ENCODE measurements at regions not wholly inside any gene's neighbourhood (a gene's known extent, or its start where the extent isn't known, plus 50 kb on each side); places are given as distances from the start of the nearest gene placed in this dataset.
"Not testable (repeated sequence)": the region's sequence is repeated elsewhere in the genome, so short reads cannot be mapped to it uniquely, and the experiment has no call there.

DNA sequence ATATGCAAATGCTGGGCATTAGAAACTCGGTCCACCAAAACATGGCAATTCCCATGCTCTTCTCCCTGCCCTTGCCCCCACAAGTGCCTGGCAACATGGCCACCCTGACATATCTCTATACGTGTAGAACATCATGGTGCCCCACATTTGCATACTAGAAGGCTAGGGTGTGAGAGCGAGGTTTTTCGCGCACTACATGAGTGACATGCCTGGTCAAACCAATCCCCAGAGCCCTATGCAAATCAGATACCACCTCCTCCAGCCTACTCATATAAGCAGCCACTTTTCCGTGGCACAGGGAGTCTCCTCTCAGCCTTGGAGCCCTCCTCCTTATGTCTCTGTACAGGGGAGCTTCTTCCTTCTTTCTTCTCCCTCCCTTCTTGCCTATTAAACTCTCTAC lies 296.1 kb upstream of the GULP1 start:
- in situ Hi-C loops (cut with HindIII; ENCODE audit: low pct_unique_long_range_greater_than_20kb, low sequenced_read_pairs): no loop called here
- DNase-seq (ENCODE audit: low read depth): no peak

GRCh38 chr2:187996630-187997029 lies 295.0 kb upstream of the GULP1 start:
- in situ Hi-C loops (cut with HindIII; ENCODE audit: low pct_unique_long_range_greater_than_20kb, low sequenced_read_pairs): no loop called here
- no peak for DNase-seq (ENCODE audit: low read depth)

GRCh38 chr2:188000189-188000588 lies 291.5 kb upstream of the GULP1 start:
- in situ Hi-C loops (cut with HindIII; ENCODE audit: low pct_unique_long_range_greater_than_20kb, low sequenced_read_pairs): no loop called here
- DNase-seq (ENCODE audit: low read depth): no peak

DNA sequence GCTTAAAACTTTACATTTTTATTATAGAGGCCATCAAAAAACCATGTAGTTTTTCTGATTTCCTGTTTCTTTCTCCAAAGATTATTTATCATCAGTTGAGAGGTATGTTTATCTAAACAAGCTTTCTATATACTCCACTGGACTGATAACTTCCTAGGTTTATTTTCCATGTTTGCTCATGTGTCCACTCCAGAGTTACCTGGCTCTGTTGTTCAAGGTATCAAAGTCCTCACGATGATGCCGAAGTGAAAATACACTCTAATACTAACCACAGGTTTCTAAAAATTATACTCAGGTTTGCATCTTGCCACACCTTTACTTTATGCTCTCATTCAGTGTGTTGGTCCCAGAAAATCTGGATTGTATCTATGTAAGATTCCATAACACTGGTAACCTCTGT lies 287.9 kb upstream of the GULP1 start:
- in situ Hi-C loops (cut with HindIII; ENCODE audit: low pct_unique_long_range_greater_than_20kb, low sequenced_read_pairs): no loop called here
- no peak for DNase-seq (ENCODE audit: low read depth)

DNA sequence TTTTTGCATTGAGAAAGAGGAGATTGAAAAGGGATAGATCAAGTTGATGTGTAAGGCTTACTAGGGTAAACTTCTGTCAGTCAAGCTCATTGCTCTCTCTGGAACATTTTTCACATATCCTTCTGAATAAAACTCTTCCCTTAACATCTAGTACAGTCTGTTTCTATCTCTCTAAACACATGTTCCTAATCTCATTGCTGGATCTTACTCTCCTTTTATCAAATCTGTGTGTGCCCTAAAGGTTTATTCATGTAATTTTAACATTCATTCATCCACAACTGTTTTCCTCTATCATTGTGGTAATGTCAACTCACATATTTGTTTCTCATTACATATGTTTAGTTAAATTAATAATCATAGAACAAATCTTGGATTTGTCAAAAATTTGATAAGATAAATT lies 277.9 kb upstream of the GULP1 start:
- in situ Hi-C loops (cut with HindIII; ENCODE audit: low pct_unique_long_range_greater_than_20kb, low sequenced_read_pairs): no loop called here
- DNase-seq (ENCODE audit: low read depth): no peak

- DNase-seq (ENCODE audit: low read depth): no peak
- in situ Hi-C loops (cut with HindIII; ENCODE audit: low pct_unique_long_range_greater_than_20kb, low sequenced_read_pairs): no loop called here
Measured at GRCh38 chr2:188016917-188017316, 274.8 kb upstream of the GULP1 start.

- no peak for DNase-seq (ENCODE audit: low read depth)
- in situ Hi-C loops (cut with HindIII; ENCODE audit: low pct_unique_long_range_greater_than_20kb, low sequenced_read_pairs): no loop called here
Measured at GRCh38 chr2:188022389-188022788, 269.3 kb upstream of the GULP1 start.

DNA sequence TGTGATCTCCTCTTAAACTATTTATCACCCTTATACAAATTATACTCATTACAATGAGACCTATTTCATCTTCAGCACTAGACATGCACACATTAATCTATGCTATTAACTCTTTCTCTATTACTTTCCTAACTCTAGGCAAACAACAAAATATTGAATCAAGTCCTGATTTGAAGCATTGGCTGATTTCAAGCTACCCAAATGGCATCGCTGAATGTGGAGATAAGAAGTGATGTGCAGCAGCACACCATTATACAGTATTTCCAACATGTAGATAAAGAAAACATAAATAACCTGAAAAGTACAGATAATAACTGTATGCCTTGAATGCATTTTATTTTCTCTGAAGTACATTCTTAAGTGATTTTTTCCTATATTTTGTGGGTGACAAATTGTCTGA lies 268.6 kb upstream of the GULP1 start:
- DNase-seq (ENCODE audit: low read depth): no peak
- in situ Hi-C loops (cut with HindIII; ENCODE audit: low pct_unique_long_range_greater_than_20kb, low sequenced_read_pairs): no loop called here

- no peak for DNase-seq (ENCODE audit: low read depth)
- in situ Hi-C loops (cut with HindIII; ENCODE audit: low pct_unique_long_range_greater_than_20kb, low sequenced_read_pairs): no loop called here
Measured at GRCh38 chr2:188024811-188025210, 266.9 kb upstream of the GULP1 start.

DNA sequence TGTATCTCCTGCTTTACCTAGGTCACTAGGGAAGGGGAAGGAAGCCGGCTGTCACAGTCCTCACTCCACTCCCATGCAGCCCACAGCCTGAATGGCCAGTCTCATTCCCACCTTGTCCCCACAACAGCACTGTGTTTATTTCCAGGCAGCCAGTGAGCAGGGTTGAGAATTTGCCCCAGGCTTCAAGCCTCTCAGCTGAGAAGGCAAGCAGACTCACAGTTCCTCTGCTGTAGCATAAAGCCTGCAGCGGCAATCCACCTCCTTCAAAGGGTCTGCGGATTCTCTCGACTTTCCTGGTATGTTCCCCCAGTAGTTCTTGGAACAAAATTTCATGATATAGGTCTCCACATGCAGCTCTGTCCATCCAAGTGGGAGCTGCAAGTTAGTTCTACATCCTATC lies 262.9 kb upstream of the GULP1 start:
- no peak for DNase-seq (ENCODE audit: low read depth)
- in situ Hi-C loops (cut with HindIII; ENCODE audit: low pct_unique_long_range_greater_than_20kb, low sequenced_read_pairs): no loop called here

DNA sequence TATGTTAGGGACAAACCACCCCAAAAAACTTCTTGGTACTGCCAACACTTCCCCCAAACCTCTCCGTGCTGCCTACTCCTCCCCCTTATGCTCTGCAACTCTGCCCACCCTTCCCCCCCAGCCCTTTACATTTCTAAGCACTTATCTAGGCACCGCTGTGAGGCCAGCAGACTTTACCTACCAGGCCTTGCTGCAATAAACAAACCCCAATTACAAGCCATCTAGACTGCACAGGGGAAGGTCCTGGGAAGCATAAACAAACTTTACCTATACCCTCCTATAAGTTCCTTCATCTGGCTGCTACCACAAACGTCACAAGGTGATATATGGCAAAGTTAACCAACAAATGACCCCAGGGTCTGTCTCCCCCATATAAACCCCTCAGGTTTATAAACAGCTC lies 259.4 kb upstream of the GULP1 start:
- DNase-seq (ENCODE audit: low read depth): no peak
- in situ Hi-C loops (cut with HindIII; ENCODE audit: low pct_unique_long_range_greater_than_20kb, low sequenced_read_pairs): no loop called here

GRCh38 chr2:188032786-188033185 lies 258.9 kb upstream of the GULP1 start:
- in situ Hi-C loops (cut with HindIII; ENCODE audit: low pct_unique_long_range_greater_than_20kb, low sequenced_read_pairs): no loop called here
- no peak for DNase-seq (ENCODE audit: low read depth)

DNA sequence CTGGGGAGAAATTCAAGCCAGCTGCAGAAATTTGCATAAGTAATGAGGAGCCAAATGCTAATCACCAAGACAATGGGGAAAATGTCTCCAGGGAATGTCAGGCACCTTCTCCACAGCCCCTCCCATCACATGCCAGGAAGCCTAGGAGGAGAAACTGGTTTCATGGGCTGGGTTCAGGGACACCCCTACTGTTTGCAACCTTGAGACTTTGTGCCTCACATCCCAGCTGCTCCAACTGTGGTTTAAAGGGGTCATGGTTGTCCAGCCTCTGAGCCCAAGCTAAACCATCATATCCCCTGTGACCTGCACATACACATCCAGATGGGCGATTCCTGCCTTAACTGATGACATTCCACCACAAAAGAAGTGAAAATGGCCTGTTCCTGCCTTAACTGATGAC lies 258.4 kb upstream of the GULP1 start:
- DNase-seq (ENCODE audit: low read depth); in situ Hi-C loops (cut with HindIII; ENCODE audit: low pct_unique_long_range_greater_than_20kb, low sequenced_read_pairs): not testable (repeated sequence)

DNA sequence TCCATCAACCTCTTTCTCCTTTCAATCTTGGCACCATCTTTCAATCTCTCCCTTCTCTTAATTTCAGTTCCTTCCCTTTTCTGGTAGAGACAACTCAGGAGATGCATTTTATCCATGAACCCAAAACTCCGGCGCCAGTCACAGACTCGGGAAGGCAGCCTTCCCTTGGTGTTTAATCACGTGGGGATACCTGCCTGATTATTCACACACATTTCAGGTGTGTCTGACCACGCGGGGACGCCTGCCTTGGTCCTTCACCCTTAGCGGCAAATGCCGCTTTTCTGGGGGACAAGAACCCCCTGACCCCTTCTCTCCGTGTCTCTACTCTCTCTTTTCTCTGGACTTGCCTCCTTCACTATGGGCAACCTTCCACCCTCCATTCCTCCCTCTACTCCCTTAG lies 257.6 kb upstream of the GULP1 start:
- DNase-seq (ENCODE audit: low read depth); in situ Hi-C loops (cut with HindIII; ENCODE audit: low pct_unique_long_range_greater_than_20kb, low sequenced_read_pairs): not testable (repeated sequence)

- DNase-seq (ENCODE audit: low read depth); in situ Hi-C loops (cut with HindIII; ENCODE audit: low pct_unique_long_range_greater_than_20kb, low sequenced_read_pairs): not testable (repeated sequence)
Measured at GRCh38 chr2:188035377-188035776, 256.3 kb upstream of the GULP1 start.

GRCh38 chr2:188036786-188037185 lies 254.9 kb upstream of the GULP1 start:
- in situ Hi-C loops (cut with HindIII; ENCODE audit: low pct_unique_long_range_greater_than_20kb, low sequenced_read_pairs); DNase-seq (ENCODE audit: low read depth): not testable (repeated sequence)

- DNase-seq (ENCODE audit: low read depth): no peak
- in situ Hi-C loops (cut with HindIII; ENCODE audit: low pct_unique_long_range_greater_than_20kb, low sequenced_read_pairs): no loop called here
Measured at GRCh38 chr2:188039307-188039706, 252.4 kb upstream of the GULP1 start.

- in situ Hi-C loops (cut with HindIII; ENCODE audit: low pct_unique_long_range_greater_than_20kb, low sequenced_read_pairs): no loop called here
- peak; percentile 70 for DNase-seq (ENCODE audit: low read depth)
Measured at GRCh38 chr2:188042412-188042811, 249.3 kb upstream of the GULP1 start.

DNA sequence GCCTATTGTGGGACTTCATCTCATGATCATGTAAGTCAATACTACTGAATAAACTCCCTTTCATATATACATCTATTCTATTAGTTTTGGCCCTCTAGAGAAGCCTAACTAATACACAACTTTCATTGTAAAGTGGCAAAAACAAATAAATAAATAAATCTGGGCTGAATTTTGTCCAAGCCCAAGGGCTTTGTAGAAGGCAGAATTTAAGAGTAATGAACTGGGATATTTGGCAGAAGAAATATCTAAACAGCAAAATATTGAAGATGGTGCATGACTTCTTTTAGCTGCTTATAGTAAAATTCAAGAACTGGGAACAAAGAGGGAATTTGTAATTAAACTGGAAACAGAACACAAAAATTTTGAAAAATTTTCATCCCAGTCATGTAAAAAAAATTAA lies 246.7 kb upstream of the GULP1 start:
- no peak for DNase-seq (ENCODE audit: low read depth)
- in situ Hi-C loops (cut with HindIII; ENCODE audit: low pct_unique_long_range_greater_than_20kb, low sequenced_read_pairs): no loop called here

DNA sequence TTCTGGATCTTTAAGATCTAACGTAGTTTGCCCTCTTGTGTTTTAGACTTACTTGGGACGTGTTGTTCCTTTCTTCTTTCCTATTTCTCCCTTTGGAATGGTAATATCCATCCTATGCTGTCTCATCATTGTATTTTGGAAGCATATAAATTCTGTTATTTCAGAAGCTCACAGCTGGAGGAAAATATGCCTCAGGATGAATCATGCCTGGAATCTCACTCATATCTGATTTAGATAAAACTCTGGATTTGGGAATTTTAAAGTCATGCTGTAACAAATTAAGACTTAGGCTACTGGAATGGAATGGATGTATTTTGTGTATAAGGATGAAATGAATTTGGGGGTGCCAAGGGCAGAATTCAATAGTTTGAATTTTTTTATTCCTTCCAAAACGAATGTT lies 245.2 kb upstream of the GULP1 start:
- in situ Hi-C loops (cut with HindIII; ENCODE audit: low pct_unique_long_range_greater_than_20kb, low sequenced_read_pairs): no loop called here
- no peak for DNase-seq (ENCODE audit: low read depth)

DNA sequence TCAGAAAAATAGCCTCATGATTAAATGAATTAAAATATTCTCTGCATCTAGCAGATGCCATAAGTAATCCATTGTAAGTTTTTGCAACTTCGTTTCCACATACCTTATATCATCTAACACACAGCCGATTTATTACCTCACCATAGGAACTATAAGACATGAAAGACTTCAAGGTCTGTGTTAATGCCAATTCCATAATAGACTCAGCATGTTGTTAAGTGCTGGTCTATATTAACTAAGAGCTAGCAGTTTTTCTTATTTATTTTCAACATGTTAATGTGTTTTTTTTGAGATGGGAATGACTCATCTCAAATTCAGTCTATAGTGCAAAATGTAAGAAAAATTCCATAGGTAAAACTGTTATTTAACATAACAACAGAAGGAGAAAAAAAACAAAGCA lies 243.9 kb upstream of the GULP1 start:
- no peak for DNase-seq (ENCODE audit: low read depth)
- in situ Hi-C loops (cut with HindIII; ENCODE audit: low pct_unique_long_range_greater_than_20kb, low sequenced_read_pairs): no loop called here
